ENCODE measurements at regions not wholly inside any gene's neighbourhood (a gene's known extent, or its start where the extent isn't known, plus 50 kb on each side); places are given as distances from the start of the nearest gene placed in this dataset.

DNA sequence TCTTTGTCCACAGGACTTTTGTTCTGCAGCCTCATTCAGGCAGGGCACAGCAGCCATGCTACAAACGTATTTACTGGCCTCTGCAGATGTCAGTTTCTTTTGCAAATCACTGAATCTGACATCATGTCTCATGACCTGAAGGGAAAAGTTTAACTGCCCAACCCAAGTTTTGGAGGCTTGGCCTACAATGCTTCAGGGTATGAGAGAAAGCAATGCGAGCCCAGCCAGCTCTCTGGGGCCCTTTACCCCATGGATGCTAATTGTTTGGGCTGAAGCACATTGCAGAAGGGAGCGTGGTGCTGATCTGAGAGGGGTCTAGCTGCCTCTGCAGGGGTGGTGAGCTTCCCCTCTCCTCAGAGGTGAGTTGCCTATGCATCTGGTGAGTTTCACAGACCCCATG is 179.9 kb upstream of the CXCL12 start:
- TF ChIP-seq, protein P1, sequence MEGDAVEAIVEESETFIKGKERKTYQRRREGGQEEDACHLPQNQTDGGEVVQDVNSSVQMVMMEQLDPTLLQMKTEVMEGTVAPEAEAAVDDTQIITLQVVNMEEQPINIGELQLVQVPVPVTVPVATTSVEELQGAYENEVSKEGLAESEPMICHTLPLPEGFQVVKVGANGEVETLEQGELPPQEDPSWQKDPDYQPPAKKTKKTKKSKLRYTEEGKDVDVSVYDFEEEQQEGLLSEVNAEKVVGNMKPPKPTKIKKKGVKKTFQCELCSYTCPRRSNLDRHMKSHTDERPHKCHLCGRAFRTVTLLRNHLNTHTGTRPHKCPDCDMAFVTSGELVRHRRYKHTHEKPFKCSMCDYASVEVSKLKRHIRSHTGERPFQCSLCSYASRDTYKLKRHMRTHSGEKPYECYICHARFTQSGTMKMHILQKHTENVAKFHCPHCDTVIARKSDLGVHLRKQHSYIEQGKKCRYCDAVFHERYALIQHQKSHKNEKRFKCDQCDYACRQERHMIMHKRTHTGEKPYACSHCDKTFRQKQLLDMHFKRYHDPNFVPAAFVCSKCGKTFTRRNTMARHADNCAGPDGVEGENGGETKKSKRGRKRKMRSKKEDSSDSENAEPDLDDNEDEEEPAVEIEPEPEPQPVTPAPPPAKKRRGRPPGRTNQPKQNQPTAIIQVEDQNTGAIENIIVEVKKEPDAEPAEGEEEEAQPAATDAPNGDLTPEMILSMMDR (conservative IDR thresholded peaks at IDR 0.05; ENCODE audit: control insufficient read depth, insufficient read depth, low read depth, low read length): no peak
- H3K4me3 ChIP-seq (ENCODE audit: control insufficient read depth, low read depth, low read length): no peak overlapping the region
- no peak for DNase-seq (ENCODE audit: low read depth)

DNA sequence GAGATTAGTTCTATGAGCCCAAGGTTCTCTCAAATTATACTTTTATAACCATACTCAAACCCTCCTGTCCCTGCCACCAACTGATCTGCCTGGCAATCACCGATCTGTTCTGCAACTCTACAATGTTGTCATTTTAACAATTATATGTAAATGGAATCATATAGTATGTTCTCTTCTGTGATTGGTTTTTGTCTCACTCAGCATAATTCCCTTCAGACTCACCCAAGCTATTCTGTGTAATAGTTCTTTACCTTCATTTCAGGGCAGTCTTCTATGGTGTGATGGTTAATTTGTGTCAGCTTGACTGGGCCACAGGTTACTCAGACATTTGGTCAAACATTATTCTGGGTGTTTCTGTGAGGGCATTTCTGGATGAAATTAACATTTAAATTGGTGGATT is 181.9 kb upstream of the CXCL12 start:
- no peak overlapping the region for H3K4me3 ChIP-seq (ENCODE audit: control insufficient read depth, low read depth, low read length)
- TF ChIP-seq, protein P1 (conservative IDR thresholded peaks at IDR 0.05; ENCODE audit: control insufficient read depth, insufficient read depth, low read depth, low read length): no peak
- no peak for DNase-seq (ENCODE audit: low read depth)

DNA sequence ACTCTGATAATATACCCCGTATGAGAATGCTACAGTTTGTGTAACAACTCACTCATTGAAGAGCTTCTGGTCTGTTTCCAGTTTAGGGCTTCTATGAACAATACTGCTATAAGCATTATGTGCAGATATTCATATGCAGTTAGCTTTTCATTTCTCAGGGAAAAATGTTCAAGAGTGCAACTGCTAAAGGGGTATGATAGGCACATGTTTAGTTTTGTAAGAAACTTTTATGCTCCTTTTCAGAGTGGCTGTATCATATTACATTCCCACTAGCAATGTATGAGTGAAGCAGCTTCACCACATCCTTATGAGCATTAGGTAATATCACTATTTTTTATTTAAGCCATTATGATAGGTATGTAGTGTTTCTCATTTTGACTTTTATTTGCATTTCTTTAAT is 182.6 kb upstream of the CXCL12 start:
- DNase-seq (ENCODE audit: low read depth): peak; percentile 66
- no peak overlapping the region for H3K4me3 ChIP-seq (ENCODE audit: control insufficient read depth, low read depth, low read length)
- TF ChIP-seq, protein P1 (conservative IDR thresholded peaks at IDR 0.05; ENCODE audit: control insufficient read depth, insufficient read depth, low read depth, low read length): no peak

DNA sequence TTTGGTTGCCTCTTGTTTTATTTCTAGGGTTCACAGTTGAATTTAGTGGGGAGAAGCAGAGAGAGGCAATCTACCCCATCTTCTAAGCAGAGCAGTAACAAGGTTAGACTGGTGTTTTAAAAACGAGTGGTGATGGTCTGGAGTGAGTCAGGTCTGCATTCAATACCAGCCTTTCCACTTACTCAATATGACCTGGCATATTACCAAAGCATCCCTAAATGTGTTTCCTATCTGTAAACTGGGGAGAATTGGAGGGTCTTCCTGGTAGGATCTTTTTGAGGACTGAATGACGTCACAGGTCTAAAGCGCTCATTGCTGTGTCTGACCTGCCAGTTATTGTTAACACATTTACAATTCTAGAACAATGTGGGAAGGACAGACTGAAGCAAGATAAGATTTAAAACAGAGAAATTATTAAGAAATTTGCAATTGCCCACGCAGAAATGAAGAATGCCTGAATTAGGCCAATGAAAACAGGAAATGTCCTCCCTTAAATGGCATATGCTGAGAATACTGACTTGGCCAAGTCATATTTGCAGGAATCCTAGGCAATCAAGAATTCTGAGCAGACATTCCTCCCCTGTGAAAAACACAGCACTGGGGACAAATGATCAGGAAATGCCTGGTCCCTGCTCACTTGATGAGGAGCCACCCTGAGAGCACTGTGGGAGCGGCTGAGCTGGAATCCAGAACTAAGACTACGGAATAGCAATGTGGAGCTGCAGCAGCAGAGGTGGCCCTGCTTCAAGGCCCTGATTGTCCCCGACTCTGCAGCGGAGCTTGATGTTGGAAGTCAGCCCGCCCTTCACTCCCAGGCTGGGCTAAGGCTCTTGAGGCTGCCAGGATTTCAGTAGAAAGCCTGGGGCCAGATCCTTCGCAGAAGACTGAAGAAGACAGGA is 184.5 kb upstream of the CXCL12 start:
- DNase-seq (ENCODE audit: low read depth): peak; percentile 88
- TF ChIP-seq, protein P1 (conservative IDR thresholded peaks at IDR 0.05; ENCODE audit: control insufficient read depth, insufficient read depth, low read depth, low read length): no peak
- no peak overlapping the region for H3K4me3 ChIP-seq (ENCODE audit: control insufficient read depth, low read depth, low read length)

DNA sequence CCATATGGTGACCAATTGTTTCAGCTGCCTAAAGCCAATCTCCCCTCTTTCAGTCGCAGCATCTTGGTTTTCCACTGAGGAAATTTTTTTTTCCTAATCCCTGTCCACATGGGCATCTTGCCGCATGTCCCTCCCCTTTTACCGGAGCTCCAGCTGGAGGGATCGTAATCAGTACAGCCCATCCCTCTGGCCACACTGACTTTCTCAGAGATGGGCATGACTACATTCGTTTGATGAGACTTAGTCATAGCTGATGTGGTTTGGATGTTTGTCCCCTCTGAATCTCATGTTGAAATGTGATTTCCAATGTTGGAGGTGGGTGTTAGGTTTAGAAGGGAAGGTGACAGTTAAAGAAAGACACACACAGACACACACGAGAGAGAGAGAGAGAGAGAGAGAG is 186.8 kb upstream of the CXCL12 start:
- TF ChIP-seq, protein P1 (conservative IDR thresholded peaks at IDR 0.05; ENCODE audit: control insufficient read depth, insufficient read depth, low read depth, low read length): no peak
- H3K4me3 ChIP-seq (ENCODE audit: control insufficient read depth, low read depth, low read length): no peak overlapping the region
- peak; percentile 67 for DNase-seq (ENCODE audit: low read depth)

DNA sequence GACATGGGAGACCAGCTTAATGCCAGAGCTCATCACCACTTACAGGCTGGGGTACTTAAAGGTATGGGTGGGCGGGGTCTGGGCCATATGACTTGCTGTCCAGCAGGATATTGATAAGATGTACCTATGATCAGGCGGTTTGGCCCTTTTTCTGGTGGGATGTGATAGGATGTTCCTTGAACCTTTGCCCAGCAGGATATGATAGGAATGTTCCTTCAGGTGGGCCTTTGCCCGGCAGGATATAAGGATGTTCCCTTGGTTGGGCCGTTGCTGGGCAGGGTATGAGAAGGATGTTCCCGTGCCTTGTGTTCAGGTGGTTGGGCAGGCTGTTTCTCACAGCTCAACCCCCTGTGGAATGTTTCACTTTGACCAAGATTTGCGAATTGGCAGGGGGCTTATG is 187.2 kb upstream of the CXCL12 start:
- H3K4me3 ChIP-seq (ENCODE audit: control insufficient read depth, low read depth, low read length): no peak overlapping the region
- no peak for DNase-seq (ENCODE audit: low read depth)
- TF ChIP-seq, protein P1 (conservative IDR thresholded peaks at IDR 0.05; ENCODE audit: control insufficient read depth, insufficient read depth, low read depth, low read length): no peak
